ENCODE measurements at regions not wholly inside any gene's neighbourhood (a gene's known extent, or its start where the extent isn't known, plus 50 kb on each side); places are given as distances from the start of the nearest gene placed in this dataset.

DNA sequence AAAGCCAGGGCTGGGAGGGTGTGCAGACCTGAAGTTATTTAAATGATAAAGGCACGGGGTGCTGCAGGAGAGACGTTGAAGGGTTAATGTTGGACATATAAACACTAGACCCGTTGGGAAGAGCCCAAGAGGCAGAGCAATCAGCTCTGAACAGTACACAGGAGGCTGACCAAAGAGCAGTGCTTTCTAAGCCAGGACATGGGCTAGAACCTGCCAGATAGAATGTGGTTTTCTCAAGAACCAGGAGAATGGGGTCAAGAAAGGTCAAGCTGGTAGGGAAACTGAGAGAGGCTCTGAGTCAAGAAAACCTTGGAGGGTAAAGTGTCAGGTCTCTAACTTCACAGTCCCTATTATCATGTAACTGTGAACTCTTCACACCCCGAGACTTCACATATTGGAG is 143.2 kb upstream of the EEA1 start:
- DNase-seq, result no peak
- no peak overlapping the region for H3K4me3 Mint-ChIP-seq

DNA sequence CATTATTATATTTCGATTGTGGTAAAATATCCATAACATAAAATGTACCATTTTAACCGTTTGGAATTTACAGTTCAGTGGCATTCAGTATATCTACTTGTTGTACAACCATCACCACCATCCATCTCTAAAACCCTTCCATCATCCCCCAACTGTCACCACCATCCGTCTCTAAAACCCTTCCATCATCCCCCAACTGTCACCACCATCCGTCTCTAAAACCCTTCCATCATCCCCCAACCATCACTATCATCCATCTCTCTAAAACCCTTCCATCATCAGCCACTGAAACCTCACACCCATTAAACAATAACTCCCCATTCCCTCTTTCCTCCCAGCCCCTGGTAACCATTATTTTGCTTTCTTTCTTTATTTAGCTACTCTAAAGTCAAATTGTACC is 144.2 kb upstream of the EEA1 start:
- no peak for DNase-seq
- Mint-ChIP-seq H3K9me3 (peaks cover 24% of the 10 kb centered on the region), H3K4me3 (no peak overlapping the region), H3K36me3 (ENCODE audit: low read depth) (peaks cover 10% of the 10 kb centered on the region), H3K27me3 (ENCODE audit: low read depth, poor library complexity) (peaks cover 3% of the 10 kb centered on the region), H3K4me1 (peaks cover 6% of the 10 kb centered on the region), H3K27ac (no peak overlapping the region)
- TF ChIP-seq, protein P1, sequence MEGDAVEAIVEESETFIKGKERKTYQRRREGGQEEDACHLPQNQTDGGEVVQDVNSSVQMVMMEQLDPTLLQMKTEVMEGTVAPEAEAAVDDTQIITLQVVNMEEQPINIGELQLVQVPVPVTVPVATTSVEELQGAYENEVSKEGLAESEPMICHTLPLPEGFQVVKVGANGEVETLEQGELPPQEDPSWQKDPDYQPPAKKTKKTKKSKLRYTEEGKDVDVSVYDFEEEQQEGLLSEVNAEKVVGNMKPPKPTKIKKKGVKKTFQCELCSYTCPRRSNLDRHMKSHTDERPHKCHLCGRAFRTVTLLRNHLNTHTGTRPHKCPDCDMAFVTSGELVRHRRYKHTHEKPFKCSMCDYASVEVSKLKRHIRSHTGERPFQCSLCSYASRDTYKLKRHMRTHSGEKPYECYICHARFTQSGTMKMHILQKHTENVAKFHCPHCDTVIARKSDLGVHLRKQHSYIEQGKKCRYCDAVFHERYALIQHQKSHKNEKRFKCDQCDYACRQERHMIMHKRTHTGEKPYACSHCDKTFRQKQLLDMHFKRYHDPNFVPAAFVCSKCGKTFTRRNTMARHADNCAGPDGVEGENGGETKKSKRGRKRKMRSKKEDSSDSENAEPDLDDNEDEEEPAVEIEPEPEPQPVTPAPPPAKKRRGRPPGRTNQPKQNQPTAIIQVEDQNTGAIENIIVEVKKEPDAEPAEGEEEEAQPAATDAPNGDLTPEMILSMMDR (IDR thresholded peaks at IDR 0.05), result no peak

More for the DNA sequence above, 143.2 kb upstream of the EEA1 start:
- TF ChIP-seq, protein P1 (IDR thresholded peaks at IDR 0.05), result no peak
- Mint-ChIP-seq H3K27ac (no peak overlapping the region), H3K36me3 (ENCODE audit: low read depth) (peaks cover 10% of the 10 kb centered on the region), H3K4me1 (peaks cover 6% of the 10 kb centered on the region), H3K9me3 (peaks cover 24% of the 10 kb centered on the region), H3K27me3 (ENCODE audit: low read depth, poor library complexity) (peaks cover 6% of the 10 kb centered on the region)

DNA sequence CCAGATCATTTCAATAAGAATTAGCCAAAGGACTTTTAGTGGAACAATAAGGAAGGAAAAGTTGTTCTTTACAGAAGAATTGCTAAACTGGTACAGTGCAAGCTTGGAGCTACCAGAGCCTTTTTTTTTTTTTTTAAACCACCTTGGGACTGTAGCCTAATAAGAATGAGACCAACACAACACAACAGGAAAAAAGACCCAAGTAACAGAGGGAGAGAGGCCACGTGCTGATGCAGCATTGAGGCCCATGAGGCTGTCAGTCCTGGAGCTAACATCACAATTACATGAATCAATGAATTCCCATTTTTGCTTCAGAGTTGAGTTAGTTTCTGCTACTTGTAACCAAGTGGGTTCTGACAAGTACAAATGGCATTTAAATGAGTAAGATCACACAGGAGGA is 149.0 kb upstream of the EEA1 start:
- Mint-ChIP-seq H3K4me1 (peaks cover 27% of the 10 kb centered on the region), H3K4me3 (no peak overlapping the region), H3K9me3 (peaks cover 39% of the 10 kb centered on the region), H3K27me3 (ENCODE audit: low read depth, poor library complexity) (peaks cover 2% of the 10 kb centered on the region), H3K27ac (no peak overlapping the region), H3K36me3 (ENCODE audit: low read depth) (peaks cover 22% of the 10 kb centered on the region)
- TF ChIP-seq, protein P1 (IDR thresholded peaks at IDR 0.05), result no peak
- DNase-seq, result no peak

DNA sequence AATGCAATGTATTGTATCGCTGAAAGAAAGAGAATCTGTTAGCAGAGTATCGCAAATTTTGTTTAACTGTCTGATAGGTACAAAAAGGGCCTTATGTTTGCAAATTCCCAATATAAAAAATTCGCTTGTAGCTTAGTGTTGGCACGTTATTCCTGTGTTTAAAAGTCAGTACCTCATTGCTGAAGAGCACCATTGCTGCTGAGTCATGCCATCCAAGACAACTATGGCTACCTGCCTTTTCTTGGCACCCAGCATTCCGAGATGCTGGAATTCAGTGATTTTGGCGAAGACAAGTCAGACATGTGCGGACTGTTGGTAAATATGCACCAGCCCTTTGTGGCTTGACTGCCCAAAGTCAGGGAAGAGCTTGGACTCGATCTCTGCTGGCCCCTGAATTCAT is 149.5 kb upstream of the EEA1 start:
- Mint-ChIP-seq H3K27ac (no peak overlapping the region), H3K27me3 (ENCODE audit: low read depth, poor library complexity) (peaks cover 2% of the 10 kb centered on the region), H3K4me1 (peaks cover 27% of the 10 kb centered on the region), H3K36me3 (ENCODE audit: low read depth) (peaks cover 22% of the 10 kb centered on the region), H3K4me3 (no peak overlapping the region), H3K9me3 (peaks cover 44% of the 10 kb centered on the region)
- TF ChIP-seq, protein P1 (IDR thresholded peaks at IDR 0.05), result no peak
- no peak for DNase-seq

DNA sequence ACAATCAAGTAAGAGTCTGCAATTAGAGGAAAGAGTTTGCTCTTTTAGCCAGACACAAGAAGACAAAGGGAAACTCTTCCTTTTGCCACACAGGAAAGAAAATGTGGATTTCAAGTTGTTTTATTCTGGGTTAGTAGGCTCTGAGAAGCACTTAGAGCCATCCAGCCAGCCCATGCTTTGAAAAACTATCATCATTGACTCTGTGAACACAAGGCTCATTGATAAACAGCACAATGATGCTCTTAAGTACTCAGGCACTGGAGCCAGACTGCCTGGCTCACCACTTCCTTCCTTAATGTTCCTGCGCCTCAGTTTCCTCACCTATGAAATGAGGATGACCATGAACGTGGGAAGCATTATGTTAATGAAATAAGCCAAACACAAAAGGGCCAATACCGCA is 150.2 kb upstream of the EEA1 start:
- peaks cover 22% of the 10 kb centered on the region for H3K36me3 Mint-ChIP-seq (ENCODE audit: low read depth)
- H3K27me3 Mint-ChIP-seq (ENCODE audit: low read depth, poor library complexity), result peaks cover 2% of the 10 kb centered on the region
- H3K4me3 Mint-ChIP-seq, result no peak overlapping the region
- no peak for DNase-seq
- H3K27ac Mint-ChIP-seq, result no peak overlapping the region
- H3K4me1 Mint-ChIP-seq, result peaks cover 23% of the 10 kb centered on the region
- H3K9me3 Mint-ChIP-seq, result peaks cover 47% of the 10 kb centered on the region
- TF ChIP-seq, protein P1 (IDR thresholded peaks at IDR 0.05), result no peak

DNA sequence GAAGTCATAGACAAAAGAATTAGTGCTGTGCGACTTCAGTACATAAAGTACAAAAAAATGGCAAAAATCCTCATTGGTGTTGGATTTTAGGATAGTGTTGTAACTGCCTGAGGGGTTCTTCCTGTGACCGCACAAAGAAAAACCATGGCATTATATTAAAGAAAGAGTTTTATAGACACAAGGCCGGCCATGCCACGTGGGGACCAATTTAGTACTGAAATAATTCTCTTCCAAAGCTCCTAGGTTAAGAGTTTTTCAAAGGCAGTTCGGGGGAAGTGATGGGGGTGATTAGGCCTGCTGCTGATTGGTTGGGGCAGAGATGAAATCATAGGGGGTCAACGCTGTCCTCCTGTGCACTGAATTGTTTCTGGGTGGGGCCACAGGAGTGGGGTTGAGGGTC is 150.9 kb upstream of the EEA1 start:
- Mint-ChIP-seq H3K9me3 (peaks cover 47% of the 10 kb centered on the region), H3K27me3 (ENCODE audit: low read depth, poor library complexity) (peaks cover 2% of the 10 kb centered on the region), H3K36me3 (ENCODE audit: low read depth) (peaks cover 22% of the 10 kb centered on the region), H3K4me1 (peaks cover 22% of the 10 kb centered on the region), H3K27ac (no peak overlapping the region), H3K4me3 (no peak overlapping the region)
- no peak for DNase-seq
- TF ChIP-seq, protein P1 (IDR thresholded peaks at IDR 0.05), result no peak
